ENCODE measurements at regions not wholly inside any gene's neighbourhood (a gene's known extent, or its start where the extent isn't known, plus 50 kb on each side); places are given as distances from the start of the nearest gene placed in this dataset.

- dilution Hi-C loops (cut with HindIII; ENCODE audit: low sequenced_read_pairs, unreplicated experiment) (no loop called here), in situ Hi-C loops (cut with MboI; ENCODE audit: low sequenced_read_pairs) (no loop called here), intact Hi-C loops (cut with micrococcal nuclease) (no loop called here)
- WGBS, 2 experiments (ENCODE audit: extremely low coverage in 2 of 2, insufficient read length in 1 of 2) = 17% methylated on average over 1 of the region's 8 CpGs; no CpG with 5 or more reads in 1 of the 2 experiments
- H3K56ac ChIP-seq (ENCODE audit: extremely low read depth, insufficient read depth, low read length) = no peak overlapping the region
- no peak overlapping the region for H2BK15ac ChIP-seq (ENCODE audit: low read depth, low read length)
- no peaks in the 10 kb centered on the region for H3K4me1 ChIP-seq (ENCODE audit: control insufficient read depth, insufficient read depth, low read length)
- ATAC-seq (ENCODE audit: low read depth) (no peak), DNase-seq (no peak)
- H3K4me3 ChIP-seq (ENCODE audit: insufficient read depth, low read depth, low read length) = no peak overlapping the region
- H2AFZ ChIP-seq (replicated peaks; ENCODE audit: low read length, poor library complexity) = no peak overlapping the region
- H3K9me3 ChIP-seq (ENCODE audit: control insufficient read depth, insufficient read depth, low read length) = peaks cover 52% of the 10 kb centered on the region
- H2BK5ac ChIP-seq (ENCODE audit: low read depth, low read length, poor library complexity, severe bottlenecking) = no peak overlapping the region
- no peak overlapping the region for H3K4ac ChIP-seq (ENCODE audit: low read depth, low read length)
- ChIA-PET CTCF (no interaction called here), POLR2A (ENCODE audit: unreplicated experiment) (no interaction called here)
- no peaks in the 10 kb centered on the region for H3K79me1 ChIP-seq (ENCODE audit: low read depth in 1 of 2, low read length in 2 of 2)
- no peaks in the 10 kb centered on the region for H4K20me1 ChIP-seq (ENCODE audit: insufficient read depth, low read length)
- TF ChIP-seq SMC3 (IDR thresholded peaks at IDR 0.05; ENCODE audit: low read depth, low read length) (no peak), MAFK (IDR thresholded peaks at IDR 0.05; ENCODE audit: low read depth, low read length) (no peak), RAD21 (IDR thresholded peaks at IDR 0.05; ENCODE audit: low read length) (no peak), POLR2A (IDR thresholded peaks at IDR 0.05; ENCODE audit: low read depth, low read length) (no peak)
- H2AK9ac ChIP-seq (replicated peaks; ENCODE audit: low read depth, low read length, poor library complexity) = no peak overlapping the region
- no peak overlapping the region for H3K4me2 ChIP-seq (ENCODE audit: low read depth, low read length)
- no peak overlapping the region for H2BK120ac ChIP-seq (ENCODE audit: low read depth, low read length)
- no peaks in the 10 kb centered on the region for H3K27me3 ChIP-seq (ENCODE audit: control insufficient read depth, insufficient read depth, low read length)
- BruUV-seq (replicated peaks) = no TSS peak
- no peak overlapping the region for H2AK5ac ChIP-seq (ENCODE audit: low read depth, low read length)
- H3K23ac ChIP-seq (ENCODE audit: low read depth, low read length) = no peak overlapping the region
- H3K18ac ChIP-seq (ENCODE audit: low read depth, low read length) = no peak overlapping the region
- H3K27ac ChIP-seq (ENCODE audit: insufficient read depth, low read length) = no peak overlapping the region
- no peak overlapping the region for H3K14ac ChIP-seq (replicated peaks; ENCODE audit: low read depth, low read length)
- H3K36me3 ChIP-seq (ENCODE audit: control insufficient read depth, insufficient read depth, low read length) = no peaks in the 10 kb centered on the region
- H2BK20ac ChIP-seq (ENCODE audit: low read depth, low read length) = no peak overlapping the region
- H4K8ac ChIP-seq (ENCODE audit: low read depth in 2 of 2, low read length in 2 of 2) = no peak overlapping the region
- H3K9me1 ChIP-seq (ENCODE audit: insufficient read depth, low read length) = no peaks in the 10 kb centered on the region
- no peak overlapping the region for H3K9ac ChIP-seq (ENCODE audit: low read depth, low read length)
- H4K5ac ChIP-seq (ENCODE audit: low read depth, low read length) = no peak overlapping the region
- no peak overlapping the region for H4K91ac ChIP-seq (ENCODE audit: insufficient read depth, low read depth, low read length)
These were observed 194.7 kb downstream of the BCL11B start for GRCh38 chr14:99077076-99077843.

All from IMR-90 (cell line).